Caco-2 (cell line): ENCODE measurements at regions not wholly inside any gene's neighbourhood (a gene's known extent, or its start where the extent isn't known, plus 50 kb on each side); places are given as distances from the start of the nearest gene placed in this dataset.

Experiments used
- BruUV-seq: library from RNA; stranded (reverse); fragments of 400-500 nt; replicated peaks from 2 replicates; lab custom pipeline; 2021; lab: Mats Ljungman, UMichigan
- CTCF ChIA-PET: fragments of 300-600 bp; sonication (Branson Sonifier 250); formaldehyde crosslinking; loops from one replicate; lab custom pipeline; 2022; ENCODE audit warnings: antibody characterized with exemption; lab: Charles Lee
- POLR2A ChIA-PET: fragments of 300-600 bp; sonication (Branson Sonifier 250); formaldehyde crosslinking; loops from one replicate; lab custom pipeline; 2022; ENCODE audit warnings: antibody characterized with exemption; lab: Charles Lee
- DNase-seq, 2 experiments: peaks; one replicate each; pipeline versions ENCODE4 v3.0.0 to v3.0.0-alpha.2; 2020 to 2022
- H3K27me3 ChIP-seq: replicated peaks from 2 replicates; pipeline ENCODE4 v1.6.0; 2011; ENCODE audit warnings: low read length; ENCODE audit not compliant: control insufficient read depth, insufficient read depth
- H3K36me3 ChIP-seq: 2 replicates; pipeline ENCODE4 v1.5.1; 2011; ENCODE audit warnings: low read length; ENCODE audit not compliant: control insufficient read depth, insufficient read depth
- H3K4me1 ChIP-seq: fragments of 250-450 bp; sonication (Bioruptor Pico); 2 replicates; pipeline ENCODE4 v1.5.1; 2020; ENCODE audit warnings: mild to moderate bottlenecking
- H3K4me3 ChIP-seq: 2 replicates; pipeline ENCODE4 v1.5.1; 2011; ENCODE audit warnings: low read depth, mild to moderate bottlenecking, control low read depth, low read length
- H3K9me3 ChIP-seq: fragments of 250-450 bp; sonication (Bioruptor Pico); 2 replicates; pipeline ENCODE4 v1.5.1; 2020; ENCODE audit warnings: mild to moderate bottlenecking, moderate library complexity
- H3K27ac Mint-ChIP-seq: one replicate; pipeline ENCODE4 v1.8.0; 2022; ENCODE audit warnings: mixed read lengths; ENCODE audit not compliant: unreplicated experiment
- H3K27me3 Mint-ChIP-seq: one replicate; pipeline ENCODE4 v1.8.0; 2022; ENCODE audit warnings: mixed read lengths; ENCODE audit not compliant: insufficient read depth, unreplicated experiment
- H3K36me3 Mint-ChIP-seq: one replicate; pipeline ENCODE4 v1.8.0; 2022; ENCODE audit warnings: mild to moderate bottlenecking, mixed read lengths; ENCODE audit not compliant: insufficient read depth, unreplicated experiment
- H3K4me1 Mint-ChIP-seq: one replicate; pipeline ENCODE4 v1.8.0; 2022; ENCODE audit warnings: low read depth, mixed read lengths; ENCODE audit not compliant: unreplicated experiment
- H3K4me3 Mint-ChIP-seq: one replicate; pipeline ENCODE4 v1.8.0; 2022; ENCODE audit warnings: mild to moderate bottlenecking, moderate library complexity, mixed read lengths; ENCODE audit not compliant: unreplicated experiment
- H3K9me3 Mint-ChIP-seq: one replicate; pipeline ENCODE4 v1.8.0; 2022; ENCODE audit warnings: mixed read lengths; ENCODE audit not compliant: unreplicated experiment
- intact Hi-C: fragments of 100-400 bp; cut with micrococcal nuclease; formaldehyde crosslinking; loops from one replicate; pipeline ENCODE4 v1.10.0; 2022; ENCODE audit not compliant: unreplicated experiment
- TF ChIP-seq, protein P1 (sequence below), 2 experiments: fragments of 200-600 bp in 1 of 2; IDR thresholded peaks; 1 replicate in 1 of 2; 2 replicates in 1 of 2; pipeline versions ENCODE4 v1.5.1 to v1.8.0; 2011 to 2022; ENCODE audit warnings: antibody characterized with exemption in 1 of 2, control low read depth in 1 of 2, inconsistent platforms in 1 of 2, low read depth in 1 of 2, low read length in 1 of 2, mild to moderate bottlenecking in 1 of 2, moderate library complexity in 1 of 2; ENCODE audit not compliant: insufficient read depth in 1 of 2, severe bottlenecking in 1 of 2, unreplicated experiment in 1 of 2

DNA sequence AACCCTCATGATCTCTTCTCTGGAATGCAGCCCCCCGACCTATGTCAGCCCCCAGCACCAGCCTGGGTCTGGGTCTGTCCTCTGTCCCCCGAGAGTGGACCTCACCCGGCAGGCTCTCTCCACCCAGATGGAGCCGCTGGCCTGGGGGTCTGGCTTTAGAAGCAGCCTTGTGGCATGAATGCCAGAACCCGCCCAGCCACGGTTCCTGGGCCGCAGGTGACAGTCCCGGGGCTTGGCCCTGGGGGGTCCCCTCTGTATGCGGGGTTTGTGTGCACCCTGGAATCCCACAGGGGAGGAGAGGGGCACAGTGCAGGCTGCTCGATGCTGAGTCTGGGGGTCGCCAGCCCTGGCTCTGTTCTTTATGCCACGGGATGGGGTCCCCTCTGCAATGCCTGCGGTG, 96.0 kb upstream of the ACTRT2 start:
- no peaks in the 10 kb centered on the region for H3K4me1 ChIP-seq
- POLR2A ChIA-PET: no interaction called here
- CTCF ChIA-PET: no interaction called here
- Mint-ChIP-seq H3K4me3 (no peak overlapping the region), H3K9me3 (no peaks in the 10 kb centered on the region), H3K27me3 (peaks cover 18% of the 10 kb centered on the region), H3K4me1 (no peaks in the 10 kb centered on the region), H3K36me3 (no peaks in the 10 kb centered on the region), H3K27ac (no peak overlapping the region)
- no TSS peak for BruUV-seq
- DNase-seq: no peak
- H3K27me3 ChIP-seq: 0 out of 2 replicates have a peak, but pooled peaks cover 2% of the 10 kb centered on the region
- H3K36me3 ChIP-seq: no peaks in the 10 kb centered on the region
- intact Hi-C loops: no loop called here
- H3K9me3 ChIP-seq: no peaks in the 10 kb centered on the region
- no peak overlapping the region for H3K4me3 ChIP-seq
- TF ChIP-seq, protein P1, sequence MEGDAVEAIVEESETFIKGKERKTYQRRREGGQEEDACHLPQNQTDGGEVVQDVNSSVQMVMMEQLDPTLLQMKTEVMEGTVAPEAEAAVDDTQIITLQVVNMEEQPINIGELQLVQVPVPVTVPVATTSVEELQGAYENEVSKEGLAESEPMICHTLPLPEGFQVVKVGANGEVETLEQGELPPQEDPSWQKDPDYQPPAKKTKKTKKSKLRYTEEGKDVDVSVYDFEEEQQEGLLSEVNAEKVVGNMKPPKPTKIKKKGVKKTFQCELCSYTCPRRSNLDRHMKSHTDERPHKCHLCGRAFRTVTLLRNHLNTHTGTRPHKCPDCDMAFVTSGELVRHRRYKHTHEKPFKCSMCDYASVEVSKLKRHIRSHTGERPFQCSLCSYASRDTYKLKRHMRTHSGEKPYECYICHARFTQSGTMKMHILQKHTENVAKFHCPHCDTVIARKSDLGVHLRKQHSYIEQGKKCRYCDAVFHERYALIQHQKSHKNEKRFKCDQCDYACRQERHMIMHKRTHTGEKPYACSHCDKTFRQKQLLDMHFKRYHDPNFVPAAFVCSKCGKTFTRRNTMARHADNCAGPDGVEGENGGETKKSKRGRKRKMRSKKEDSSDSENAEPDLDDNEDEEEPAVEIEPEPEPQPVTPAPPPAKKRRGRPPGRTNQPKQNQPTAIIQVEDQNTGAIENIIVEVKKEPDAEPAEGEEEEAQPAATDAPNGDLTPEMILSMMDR (IDR thresholded peaks at IDR 0.05; ENCODE audit: insufficient read depth in 1 of 2, low read depth in 1 of 2, low read length in 1 of 2, severe bottlenecking in 1 of 2, unreplicated experiment in 1 of 2): no peak

DNA sequence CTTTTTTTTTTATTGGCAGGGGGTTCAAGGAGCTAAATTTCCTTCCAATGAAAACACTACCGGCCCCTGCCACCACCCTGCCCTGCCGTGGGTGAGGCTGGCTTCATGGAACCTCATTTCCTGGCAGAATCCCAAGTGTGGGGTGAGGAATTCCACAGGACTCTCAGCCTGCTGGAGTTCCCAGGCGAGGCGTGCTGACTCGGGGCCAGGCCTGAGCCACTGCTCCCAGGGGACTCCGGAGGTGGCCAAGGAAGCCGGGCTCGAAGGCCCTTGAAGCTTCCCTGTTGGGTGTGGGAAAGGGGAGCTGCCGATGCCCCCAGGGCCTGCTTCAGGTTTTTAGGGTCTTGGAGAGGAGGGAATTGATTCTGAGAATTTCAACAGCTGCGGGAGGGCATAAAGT, 95.3 kb upstream of the ACTRT2 start:
- intact Hi-C loops: no loop called here
- Histone ChIP-seq H3K4me1 (no peaks in the 10 kb centered on the region), H3K27me3 (0 out of 2 replicates have a peak, but pooled peaks cover 2% of the 10 kb centered on the region), H3K9me3 (no peaks in the 10 kb centered on the region), H3K36me3 (no peaks in the 10 kb centered on the region), H3K4me3 (no peak overlapping the region)
- Mint-ChIP-seq H3K9me3 (no peaks in the 10 kb centered on the region), H3K27ac (no peak overlapping the region), H3K27me3 (peaks cover 18% of the 10 kb centered on the region), H3K36me3 (no peaks in the 10 kb centered on the region), H3K4me3 (no peak overlapping the region), H3K4me1 (no peaks in the 10 kb centered on the region)
- no TSS peak for BruUV-seq
- CTCF ChIA-PET: no interaction called here
- TF ChIP-seq, protein P1 (IDR thresholded peaks at IDR 0.05; ENCODE audit: insufficient read depth in 1 of 2, low read depth in 1 of 2, low read length in 1 of 2, severe bottlenecking in 1 of 2, unreplicated experiment in 1 of 2): no peak
- POLR2A ChIA-PET: no interaction called here
- DNase-seq: no peak

DNA sequence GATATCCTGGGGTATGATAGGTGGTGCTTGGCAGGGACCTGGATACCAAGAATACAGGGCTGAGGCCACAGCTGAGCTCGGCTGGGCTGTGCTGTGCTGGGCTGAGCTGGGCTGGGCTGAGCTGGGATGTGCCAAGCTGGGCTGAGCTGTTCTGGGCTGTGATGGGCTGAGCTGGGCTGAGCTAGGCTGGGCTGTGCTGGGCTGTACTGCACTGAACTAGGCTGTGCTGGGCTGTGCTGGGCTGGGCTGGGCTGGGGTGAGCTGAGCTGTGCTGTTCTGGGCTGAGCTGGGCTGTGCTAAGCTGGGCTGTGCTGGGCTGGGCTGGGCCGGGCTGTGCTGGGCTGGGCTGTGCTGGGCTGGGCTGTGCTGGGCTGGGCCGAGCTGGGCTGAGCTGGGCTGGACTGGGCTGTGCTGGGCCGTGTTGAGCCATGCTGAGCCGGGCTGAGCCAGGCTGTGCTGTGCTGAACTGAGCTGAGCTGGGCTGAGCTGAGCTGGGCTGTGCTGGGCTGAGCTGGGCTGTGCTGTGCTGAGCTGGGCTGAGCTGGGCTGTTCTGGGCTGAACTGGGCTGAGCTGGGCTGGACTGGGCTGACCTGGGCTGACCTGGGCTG, 94.7 kb upstream of the ACTRT2 start:
- BruUV-seq: no TSS peak
- TF ChIP-seq, protein P1 (IDR thresholded peaks at IDR 0.05; ENCODE audit: insufficient read depth in 1 of 2, low read depth in 1 of 2, low read length in 1 of 2, severe bottlenecking in 1 of 2, unreplicated experiment in 1 of 2): no peak
- Mint-ChIP-seq H3K9me3 (no peaks in the 10 kb centered on the region), H3K27me3 (peaks cover 20% of the 10 kb centered on the region), H3K36me3 (no peaks in the 10 kb centered on the region), H3K4me3 (no peak overlapping the region), H3K4me1 (no peaks in the 10 kb centered on the region), H3K27ac (no peak overlapping the region)
- Histone ChIP-seq H3K4me3 (no peak overlapping the region), H3K27me3 (peaks cover 4% of the 10 kb centered on the region; the same call in 1 of the 2 replicates), H3K36me3 (no peaks in the 10 kb centered on the region), H3K9me3 (no peaks in the 10 kb centered on the region), H3K4me1 (no peaks in the 10 kb centered on the region)
- ChIA-PET CTCF (interaction anchor here (0.6 kb wide), 1 partner anchor 101 kb away, joined by 3 read pairs; no protein-coding TSS in a partner anchor), POLR2A (no interaction called here)
- intact Hi-C loops: no loop called here
- no peak for DNase-seq
